ENCODE measurements at regions not wholly inside any gene's neighbourhood (a gene's known extent, or its start where the extent isn't known, plus 50 kb on each side); places are given as distances from the start of the nearest gene placed in this dataset.

- Histone ChIP-seq H2AFZ (ENCODE audit: low read length) (no peak overlapping the region), H2BK120ac (ENCODE audit: low read depth, low read length) (no peak overlapping the region), H3K79me1 (ENCODE audit: low read depth, low read length) (no peaks in the 10 kb centered on the region), H3K4me1 (ENCODE audit: control insufficient read depth in 2 of 2, insufficient read depth in 1 of 2, low read depth in 1 of 2, low read length in 2 of 2) (peaks cover 5 to 12% of the 10 kb centered on the region in 2 donors), H3K27ac (replicated peaks; ENCODE audit: low read length) (no peak overlapping the region), H3K9ac (ENCODE audit: low read depth, low read length, poor library complexity) (no peak overlapping the region), H4K8ac (ENCODE audit: low read depth, low read length) (no peak overlapping the region), H3K23ac (ENCODE audit: low read depth, low read length, poor library complexity) (no peak overlapping the region), H3K18ac (ENCODE audit: low read length) (no peak overlapping the region), H2BK12ac (ENCODE audit: low read length) (no peak overlapping the region), H2BK5ac (ENCODE audit: low read length) (no peak overlapping the region), H3K36me3 (replicated peaks in 1 of 2; ENCODE audit: control insufficient read depth in 2 of 2, insufficient read depth in 2 of 2, low read length in 2 of 2) (no peaks in the 10 kb centered on the region), H3K14ac (ENCODE audit: low read length) (no peak overlapping the region), H4K91ac (ENCODE audit: low read depth, low read length, poor library complexity) (no peak overlapping the region), H3K4ac (ENCODE audit: low read length) (no peak overlapping the region), H3K4me3 (ENCODE audit: low read length in 2 of 2) (no peak overlapping the region), H3K4me2 (ENCODE audit: insufficient read depth, low read length, poor library complexity, severe bottlenecking) (no peak overlapping the region), H3K9me3 (replicated peaks in 1 of 2; ENCODE audit: control insufficient read depth in 2 of 2, insufficient read depth in 1 of 2, low read depth in 1 of 2, low read length in 2 of 2) (peaks cover 0 to 10% of the 10 kb centered on the region in 2 donors), H3K27me3 (ENCODE audit: control insufficient read depth in 3 of 3, insufficient read depth in 3 of 3, low read depth in 1 of 3, low read length in 3 of 3) (no peaks in the 10 kb centered on the region), H2BK15ac (ENCODE audit: low read length) (no peak overlapping the region), H2AK5ac (ENCODE audit: low read depth, low read length) (no peak overlapping the region)
- no peak for DNase-seq (ENCODE audit: low spot score)
- WGBS, 2 donors (ENCODE audit: extremely low coverage in 2 of 2, insufficient read length in 2 of 2, insufficient replicate concordance in 1 of 2), result no CpG with 5 or more reads among the region's 3 CpGs
Measured at GRCh38 chr1:218584418-218585155, 239.5 kb downstream of the TGFB2 start.

- Histone ChIP-seq H2AFZ (ENCODE audit: low read length) (peak overlapping the region; percentile 86), H2BK120ac (ENCODE audit: low read depth, low read length) (no peak overlapping the region), H3K79me1 (ENCODE audit: low read depth, low read length) (no peaks in the 10 kb centered on the region), H3K4me3 (ENCODE audit: low read length in 2 of 2) (peak overlapping the region in 1 of 2 donors; percentile 24), H2AK5ac (ENCODE audit: low read depth, low read length) (no peak overlapping the region), H3K27ac (replicated peaks; ENCODE audit: low read length) (no peak overlapping the region), H2BK12ac (ENCODE audit: low read length) (no peak overlapping the region), H3K4ac (ENCODE audit: low read length) (no peak overlapping the region), H3K14ac (ENCODE audit: low read length) (no peak overlapping the region), H2BK5ac (ENCODE audit: low read length) (no peak overlapping the region), H3K18ac (ENCODE audit: low read length) (no peak overlapping the region), H3K4me1 (ENCODE audit: control insufficient read depth in 2 of 2, insufficient read depth in 1 of 2, low read depth in 1 of 2, low read length in 2 of 2) (peaks cover 5 to 12% of the 10 kb centered on the region in 2 donors), H3K36me3 (replicated peaks in 1 of 2; ENCODE audit: control insufficient read depth in 2 of 2, insufficient read depth in 2 of 2, low read length in 2 of 2) (no peaks in the 10 kb centered on the region), H3K9ac (ENCODE audit: low read depth, low read length, poor library complexity) (no peak overlapping the region), H3K23ac (ENCODE audit: low read depth, low read length, poor library complexity) (no peak overlapping the region), H4K91ac (ENCODE audit: low read depth, low read length, poor library complexity) (no peak overlapping the region), H3K4me2 (ENCODE audit: insufficient read depth, low read length, poor library complexity, severe bottlenecking) (no peak overlapping the region), H3K9me3 (replicated peaks in 1 of 2; ENCODE audit: control insufficient read depth in 2 of 2, insufficient read depth in 1 of 2, low read depth in 1 of 2, low read length in 2 of 2) (peaks cover 0 to 10% of the 10 kb centered on the region in 2 donors), H3K27me3 (ENCODE audit: control insufficient read depth in 3 of 3, insufficient read depth in 3 of 3, low read depth in 1 of 3, low read length in 3 of 3) (no peaks in the 10 kb centered on the region), H2BK15ac (ENCODE audit: low read length) (no peak overlapping the region), H4K8ac (ENCODE audit: low read depth, low read length) (no peak overlapping the region)
- peak; percentile 42 for DNase-seq (ENCODE audit: low spot score)
- no CpG with 5 or more reads among the region's 10 CpGs for WGBS, 2 donors (ENCODE audit: extremely low coverage in 2 of 2, insufficient read length in 2 of 2, insufficient replicate concordance in 1 of 2)
Measured at GRCh38 chr1:218585511-218586184, 240.5 kb downstream of the TGFB2 start.

GRCh38 chr1:218587900-218588299, 242.8 kb downstream of the TGFB2 start:
- H2BK120ac ChIP-seq (ENCODE audit: low read depth, low read length), result no peak overlapping the region
- no peak overlapping the region for H2BK12ac ChIP-seq (ENCODE audit: low read length)
- H2BK5ac ChIP-seq (ENCODE audit: low read length), result no peak overlapping the region
- WGBS, 2 donors (ENCODE audit: extremely low coverage in 2 of 2, insufficient read length in 2 of 2, insufficient replicate concordance in 1 of 2), result no CpG with 5 or more reads among the region's 2 CpGs
- no peak for DNase-seq (ENCODE audit: low spot score)
- no peak overlapping the region for H4K8ac ChIP-seq (ENCODE audit: low read depth, low read length)
- H2BK15ac ChIP-seq (ENCODE audit: low read length), result no peak overlapping the region
- H3K4me2 ChIP-seq (ENCODE audit: insufficient read depth, low read length, poor library complexity, severe bottlenecking), result no peak overlapping the region
- no peak overlapping the region for H3K9ac ChIP-seq (ENCODE audit: low read depth, low read length, poor library complexity)
- no peaks in the 10 kb centered on the region for H3K27me3 ChIP-seq (ENCODE audit: control insufficient read depth in 3 of 3, insufficient read depth in 3 of 3, low read depth in 1 of 3, low read length in 3 of 3)
- H3K18ac ChIP-seq (ENCODE audit: low read length), result no peak overlapping the region
- H3K23ac ChIP-seq (ENCODE audit: low read depth, low read length, poor library complexity), result no peak overlapping the region
- H3K4me3 ChIP-seq (ENCODE audit: low read length in 2 of 2), result no peak overlapping the region
- no peaks in the 10 kb centered on the region for H3K36me3 ChIP-seq (replicated peaks in 1 of 2; ENCODE audit: control insufficient read depth in 2 of 2, insufficient read depth in 2 of 2, low read length in 2 of 2)
- no peak overlapping the region for H2AFZ ChIP-seq (ENCODE audit: low read length)
- no peak overlapping the region for H2AK5ac ChIP-seq (ENCODE audit: low read depth, low read length)
- no peaks in the 10 kb centered on the region for H3K79me1 ChIP-seq (ENCODE audit: low read depth, low read length)
- no peak overlapping the region for H3K27ac ChIP-seq (replicated peaks; ENCODE audit: low read length)
- H3K4me1 ChIP-seq (ENCODE audit: control insufficient read depth in 2 of 2, insufficient read depth in 1 of 2, low read depth in 1 of 2, low read length in 2 of 2), result peaks cover 5 to 12% of the 10 kb centered on the region in 2 donors
- no peak overlapping the region for H3K4ac ChIP-seq (ENCODE audit: low read length)
- H3K9me3 ChIP-seq (replicated peaks in 1 of 2; ENCODE audit: control insufficient read depth in 2 of 2, insufficient read depth in 1 of 2, low read depth in 1 of 2, low read length in 2 of 2), result peaks cover 0 to 2% of the 10 kb centered on the region in 2 donors
- H4K91ac ChIP-seq (ENCODE audit: low read depth, low read length, poor library complexity), result no peak overlapping the region
- H3K14ac ChIP-seq (ENCODE audit: low read length), result no peak overlapping the region

- Histone ChIP-seq H2BK5ac (ENCODE audit: low read length) (no peak overlapping the region), H2BK12ac (ENCODE audit: low read length) (no peak overlapping the region), H3K4ac (ENCODE audit: low read length) (no peak overlapping the region), H2BK15ac (ENCODE audit: low read length) (no peak overlapping the region), H3K23ac (ENCODE audit: low read depth, low read length, poor library complexity) (no peak overlapping the region), H3K79me1 (ENCODE audit: low read depth, low read length) (no peaks in the 10 kb centered on the region), H3K36me3 (replicated peaks in 1 of 2; ENCODE audit: control insufficient read depth in 2 of 2, insufficient read depth in 2 of 2, low read length in 2 of 2) (no peaks in the 10 kb centered on the region), H2AK5ac (ENCODE audit: low read depth, low read length) (no peak overlapping the region), H3K14ac (ENCODE audit: low read length) (no peak overlapping the region), H2AFZ (ENCODE audit: low read length) (peak overlapping the region; percentile 31), H3K9me3 (replicated peaks in 1 of 2; ENCODE audit: control insufficient read depth in 2 of 2, insufficient read depth in 1 of 2, low read depth in 1 of 2, low read length in 2 of 2) (no peaks in the 10 kb centered on the region), H3K18ac (ENCODE audit: low read length) (no peak overlapping the region), H3K4me3 (ENCODE audit: low read length in 2 of 2) (no peak overlapping the region), H4K91ac (ENCODE audit: low read depth, low read length, poor library complexity) (no peak overlapping the region), H3K27me3 (ENCODE audit: control insufficient read depth in 3 of 3, insufficient read depth in 3 of 3, low read depth in 1 of 3, low read length in 3 of 3) (no peaks in the 10 kb centered on the region), H4K8ac (ENCODE audit: low read depth, low read length) (no peak overlapping the region), H3K27ac (replicated peaks; ENCODE audit: low read length) (no peak overlapping the region), H2BK120ac (ENCODE audit: low read depth, low read length) (no peak overlapping the region), H3K4me2 (ENCODE audit: insufficient read depth, low read length, poor library complexity, severe bottlenecking) (no peak overlapping the region), H3K4me1 (ENCODE audit: control insufficient read depth in 2 of 2, insufficient read depth in 1 of 2, low read depth in 1 of 2, low read length in 2 of 2) (peaks cover 5 to 12% of the 10 kb centered on the region in 2 donors), H3K9ac (ENCODE audit: low read depth, low read length, poor library complexity) (no peak overlapping the region)
- WGBS, 2 donors (ENCODE audit: extremely low coverage in 2 of 2, insufficient read length in 2 of 2, insufficient replicate concordance in 1 of 2), result 100% methylated on average over 1 of the region's 13 CpGs; no CpG with 5 or more reads in 1 of the 2 donors
- no peak for DNase-seq (ENCODE audit: low spot score)
Measured at GRCh38 chr1:218588540-218589172, 243.5 kb downstream of the TGFB2 start.
